Left lung (tissue), 4 donors: ENCODE measurements at regions not wholly inside any gene's neighbourhood (a gene's known extent, or its start where the extent isn't known, plus 50 kb on each side); places are given as distances from the start of the nearest gene placed in this dataset.

Experiments used
- ATAC-seq: fragments of 200-7000 bp; cut with Tn5 transposase; one replicate; pipeline ENCODE4 v1.9.1; 2020; ENCODE audit warnings: moderate library complexity
- DNase-seq, 4 donors: peaks; one replicate each; pipeline ENCODE4 v3.0.0-alpha.2; 2013 to 2020
- H3K27ac ChIP-seq, 2 donors: fragments of 200-600 bp; sonication (generic) in 1 of 2; one replicate each; pipeline versions ENCODE4 v1.5.0 to v1.8.0; 2020 to 2021
- H3K27me3 ChIP-seq, 2 donors: fragments of 200-600 bp; sonication (generic) in 1 of 2; one replicate each; pipeline versions ENCODE4 v1.5.0 to v1.8.0; 2020 to 2021
- H3K36me3 ChIP-seq, 2 donors: fragments of 200-600 bp; sonication (generic) in 1 of 2; one replicate each; pipeline versions ENCODE4 v1.5.0 to v1.8.0; 2020 to 2021
- H3K4me1 ChIP-seq, 2 donors: fragments of 200-600 bp; one replicate each; pipeline ENCODE4 v1.8.0; 2021
- H3K4me3 ChIP-seq, 2 donors: fragments of 200-600 bp; sonication (generic) in 1 of 2; one replicate each; pipeline versions ENCODE4 v1.5.0 to v1.8.0; 2020 to 2021; ENCODE audit warnings: mild to moderate bottlenecking in 1 of 2
- H3K9me3 ChIP-seq, 2 donors: fragments of 200-600 bp; sonication (generic) in 1 of 2; one replicate each; pipeline versions ENCODE4 v1.5.0 to v1.8.0; 2020 to 2021
- CTCF ChIP-seq, 2 donors: fragments of 200-600 bp; sonication (generic) in 1 of 2; IDR thresholded peaks; one replicate each; pipeline versions ENCODE4 v1.5.0 to v1.8.0; 2021; ENCODE audit warnings: antibody characterized with exemption in 2 of 2
- intact Hi-C, 2 donors: fragments of 100-400 bp; cut with DNase I; formaldehyde crosslinking; loops; one replicate each; pipeline versions ENCODE4 v1.11.2 to v1.14.2; 2022
- donor health status: DM: no; HTN: yes; CAD: no.
- donor health status: DM: no; HTN: no; CAD: no.

- no peaks in the 10 kb centered on the region for H3K36me3 ChIP-seq
- no peaks in the 10 kb centered on the region for H3K9me3 ChIP-seq
- TF ChIP-seq CTCF (IDR thresholded peaks at IDR 0.05) = no peak
- no peak for ATAC-seq
- no peak overlapping the region for H3K4me3 ChIP-seq
- peaks cover 0 to 18% of the 10 kb centered on the region in 2 donors for H3K4me1 ChIP-seq
- DNase-seq = no peak
- intact Hi-C loops = no loop called here
- H3K27me3 ChIP-seq = peaks cover 0 to 9% of the 10 kb centered on the region in 2 donors
- H3K27ac ChIP-seq = no peak overlapping the region
Observed at GRCh38 chr13:52950436-52950956, 78.1 kb upstream of the OLFM4 start.

GRCh38 chr13:52949742-52950141 lies 78.9 kb upstream of the OLFM4 start:
- intact Hi-C loops = no loop called here
- ATAC-seq (no peak), DNase-seq (no peak)
- no peak overlapping the region for H3K27ac ChIP-seq
- peaks cover 0 to 9% of the 10 kb centered on the region in 2 donors for H3K27me3 ChIP-seq
- TF ChIP-seq CTCF (IDR thresholded peaks at IDR 0.05) = no peak
- no peak overlapping the region for H3K4me3 ChIP-seq
- H3K4me1 ChIP-seq = peaks cover 0 to 25% of the 10 kb centered on the region in 2 donors
- H3K9me3 ChIP-seq = no peaks in the 10 kb centered on the region
- H3K36me3 ChIP-seq = no peaks in the 10 kb centered on the region

- no peaks in the 10 kb centered on the region for H3K9me3 ChIP-seq
- DNase-seq = no peak
- no peaks in the 10 kb centered on the region for H3K36me3 ChIP-seq
- intact Hi-C loops = no loop called here
- TF ChIP-seq CTCF (IDR thresholded peaks at IDR 0.05) = no peak
- H3K27ac ChIP-seq = no peak overlapping the region
- ATAC-seq = no peak
- peaks cover 0 to 25% of the 10 kb centered on the region in 2 donors for H3K4me1 ChIP-seq
- peaks cover 0 to 9% of the 10 kb centered on the region in 2 donors for H3K27me3 ChIP-seq
- no peak overlapping the region for H3K4me3 ChIP-seq
Observed at GRCh38 chr13:52949044-52949443, 79.6 kb upstream of the OLFM4 start.

DNA sequence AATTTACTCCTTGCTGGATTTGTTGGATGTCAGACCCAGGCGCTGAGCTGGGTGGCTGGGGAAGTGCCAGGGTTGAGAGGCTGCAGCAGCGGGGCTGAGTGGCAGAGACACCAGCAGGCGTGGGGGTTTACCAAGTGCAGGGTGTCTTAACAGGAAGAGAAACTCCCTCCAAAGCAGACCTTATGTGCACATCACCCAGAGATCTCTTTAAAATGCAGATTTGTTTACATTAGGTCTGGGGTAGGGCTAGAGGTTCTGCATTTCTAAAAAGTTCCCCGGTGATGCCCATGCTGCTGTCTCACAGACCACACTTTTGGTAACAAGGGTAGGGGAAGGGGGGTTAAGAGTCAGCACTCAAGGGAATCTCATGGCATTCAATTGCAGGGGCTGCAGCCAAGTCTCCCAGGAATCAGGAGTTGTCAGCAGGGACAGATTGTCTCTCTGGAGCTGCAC lies 80.7 kb upstream of the OLFM4 start:
- no peaks in the 10 kb centered on the region for H3K9me3 ChIP-seq
- DNase-seq = peak in 1 of 4 donors; percentile 71
- no peak overlapping the region for H3K4me3 ChIP-seq
- H3K36me3 ChIP-seq = no peaks in the 10 kb centered on the region
- ATAC-seq = no peak
- TF ChIP-seq CTCF (IDR thresholded peaks at IDR 0.05) = no peak
- H3K27ac ChIP-seq = peak overlapping the region in 1 of 2 donors; percentile 30
- intact Hi-C loops = no loop called here
- peaks cover 0 to 25% of the 10 kb centered on the region in 2 donors for H3K4me1 ChIP-seq
- H3K27me3 ChIP-seq = peaks cover 0 to 9% of the 10 kb centered on the region in 2 donors

- no peaks in the 10 kb centered on the region for H3K36me3 ChIP-seq
- H3K4me3 ChIP-seq = no peak overlapping the region
- TF ChIP-seq CTCF (IDR thresholded peaks at IDR 0.05) = no peak
- no peaks in the 10 kb centered on the region for H3K9me3 ChIP-seq
- peak; percentile 41 for ATAC-seq
- intact Hi-C loops = no loop called here
- H3K27me3 ChIP-seq = peaks cover 0 to 9% of the 10 kb centered on the region in 2 donors
- DNase-seq = no peak
- H3K4me1 ChIP-seq = peaks cover 0 to 21% of the 10 kb centered on the region in 2 donors
- peak overlapping the region in 1 of 2 donors; percentile 48 for H3K27ac ChIP-seq
Observed at GRCh38 chr13:52945348-52945747, 83.3 kb upstream of the OLFM4 start.
